ENCODE measurements at regions not wholly inside any gene's neighbourhood (a gene's known extent, or its start where the extent isn't known, plus 50 kb on each side); places are given as distances from the start of the nearest gene placed in this dataset.
"Not testable (repeated sequence)": the region's sequence is repeated elsewhere in the genome, so short reads cannot be mapped to it uniquely, and the experiment has no call there.

DNA sequence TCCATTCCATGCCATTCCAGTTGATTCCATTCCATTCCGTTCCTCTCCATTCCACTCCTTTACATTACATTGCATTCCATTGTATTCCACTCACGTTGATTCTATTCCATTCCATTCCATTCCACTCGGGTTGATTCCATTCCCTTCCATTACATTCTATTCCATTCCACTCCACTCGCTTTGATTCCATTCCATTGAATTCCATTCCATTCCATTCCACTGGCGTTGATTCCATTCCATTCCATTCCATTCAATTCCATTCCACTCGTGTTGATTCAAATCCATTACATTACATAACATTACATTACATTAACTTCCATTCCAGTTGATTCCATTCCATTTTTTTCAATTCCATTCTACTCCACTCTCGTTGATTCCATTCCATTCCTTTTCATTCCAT, 1142.8 kb downstream of the RPIA start:
- DNase-seq = no peak

DNA sequence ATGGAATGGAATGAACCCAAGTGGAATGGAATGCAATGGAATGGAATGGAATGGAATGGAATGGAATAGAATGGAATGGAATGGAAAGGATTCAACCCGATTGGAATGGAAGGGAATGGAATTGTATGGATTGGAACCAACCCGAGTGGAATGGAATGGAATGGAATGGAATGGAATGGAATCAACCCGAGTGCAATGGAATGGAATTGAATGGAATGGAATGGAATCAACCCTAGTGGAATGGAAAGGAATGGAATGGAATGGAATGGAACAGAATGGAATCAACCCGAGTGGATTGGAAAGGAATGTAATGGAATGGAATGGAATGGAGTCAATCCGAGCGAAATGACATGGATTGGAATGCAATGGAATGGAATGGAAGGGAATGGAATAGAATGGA, 1144.9 kb downstream of the RPIA start:
- DNase-seq = not testable (repeated sequence)

DNA sequence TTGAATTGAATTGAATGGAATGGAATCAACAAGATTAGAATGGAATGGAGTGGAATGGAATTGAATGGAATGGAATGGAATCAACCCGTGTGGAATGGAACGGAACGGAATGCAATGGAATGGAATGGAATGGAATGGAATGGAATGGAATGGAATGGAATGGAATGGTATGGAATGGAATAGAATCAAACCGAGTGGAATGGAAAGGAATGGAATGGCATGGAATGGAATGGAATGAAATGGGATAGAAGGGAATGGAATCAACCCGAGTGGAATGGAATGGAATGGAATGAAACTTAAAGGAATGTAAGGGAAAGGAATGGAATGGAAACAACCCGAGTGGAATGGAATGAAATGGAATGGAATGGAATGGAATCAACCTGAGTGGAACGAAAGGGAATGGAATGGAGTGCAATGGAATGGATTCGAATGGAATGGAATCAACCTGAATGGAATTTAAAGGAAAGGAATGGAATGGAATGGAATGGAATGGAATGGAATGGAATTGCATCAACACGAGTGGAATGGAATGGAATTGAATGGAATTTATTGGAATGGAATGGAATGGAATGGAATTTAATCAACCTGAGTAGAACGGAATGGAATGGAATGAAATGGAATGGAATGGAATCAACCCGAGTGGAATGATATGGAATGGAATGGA, 1146.6 kb downstream of the RPIA start:
- no peak for DNase-seq

DNA sequence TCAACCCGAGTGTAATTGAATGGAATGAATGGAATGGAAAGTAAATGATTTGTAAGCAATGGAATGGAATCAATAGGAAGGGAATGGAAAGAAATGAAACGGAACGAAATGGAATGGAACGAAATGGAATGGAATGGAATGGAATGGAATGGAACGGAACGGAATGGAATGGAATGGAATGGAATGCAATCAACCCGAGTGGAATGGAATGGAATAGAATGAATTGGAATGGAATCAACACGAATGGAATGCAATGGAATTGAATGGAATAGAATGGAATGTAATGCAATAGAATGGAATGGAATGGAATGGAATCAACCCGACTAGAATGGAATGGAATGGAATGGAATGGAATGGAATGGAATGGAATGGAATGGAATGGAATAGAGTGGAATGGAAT, 1148.7 kb downstream of the RPIA start:
- DNase-seq = not testable (repeated sequence)

DNA sequence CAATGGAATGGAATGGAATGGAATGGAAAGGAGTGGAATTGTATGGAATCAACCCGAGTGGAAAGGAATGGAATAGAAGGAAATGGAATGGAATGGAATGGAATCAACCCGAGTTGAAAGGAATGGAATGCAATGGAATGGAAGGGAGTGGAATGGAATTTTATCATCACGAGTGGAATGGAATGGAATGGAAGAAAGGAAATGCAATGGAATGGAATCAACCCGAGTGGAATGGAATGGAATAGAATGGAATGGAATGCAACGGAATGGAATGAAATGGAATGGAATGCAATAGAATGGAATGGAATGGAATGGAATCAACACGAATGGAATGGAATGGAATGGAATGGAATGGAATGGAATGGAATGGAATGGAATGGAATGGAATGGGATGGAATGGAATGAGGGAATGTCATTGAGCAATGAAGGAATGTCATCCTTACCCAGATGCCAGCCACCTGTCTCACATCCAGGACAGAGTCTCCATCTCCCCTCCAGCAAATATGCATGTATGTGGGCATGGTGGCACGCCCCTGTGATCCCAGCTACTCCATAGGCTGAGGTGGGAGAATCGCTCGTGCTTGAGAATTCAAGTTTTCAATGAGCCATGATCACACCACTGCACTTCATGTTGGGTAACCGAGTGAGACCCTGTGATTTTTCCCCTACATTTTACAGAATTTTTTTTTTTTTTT, 1149.5 kb downstream of the RPIA start:
- not testable (repeated sequence) for DNase-seq

DNA sequence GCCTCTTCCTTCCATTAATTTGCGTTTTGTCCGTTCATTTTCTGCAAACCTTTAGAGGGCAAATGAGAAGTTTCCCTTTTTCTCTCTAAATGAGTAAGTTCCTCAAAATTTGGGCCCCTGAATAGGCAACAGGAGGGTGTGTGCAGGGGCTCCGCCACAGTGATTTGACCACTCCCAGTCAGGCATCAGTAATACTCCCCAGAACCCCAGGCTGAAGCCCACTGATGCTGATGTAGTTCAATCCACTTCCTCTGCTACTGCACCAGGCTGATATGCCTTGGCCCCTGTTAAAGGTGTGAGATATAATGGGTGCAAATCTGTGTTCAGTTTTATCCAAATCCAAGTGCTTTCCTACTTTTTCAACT, 1150.0 kb downstream of the RPIA start:
- no peak for DNase-seq

DNA sequence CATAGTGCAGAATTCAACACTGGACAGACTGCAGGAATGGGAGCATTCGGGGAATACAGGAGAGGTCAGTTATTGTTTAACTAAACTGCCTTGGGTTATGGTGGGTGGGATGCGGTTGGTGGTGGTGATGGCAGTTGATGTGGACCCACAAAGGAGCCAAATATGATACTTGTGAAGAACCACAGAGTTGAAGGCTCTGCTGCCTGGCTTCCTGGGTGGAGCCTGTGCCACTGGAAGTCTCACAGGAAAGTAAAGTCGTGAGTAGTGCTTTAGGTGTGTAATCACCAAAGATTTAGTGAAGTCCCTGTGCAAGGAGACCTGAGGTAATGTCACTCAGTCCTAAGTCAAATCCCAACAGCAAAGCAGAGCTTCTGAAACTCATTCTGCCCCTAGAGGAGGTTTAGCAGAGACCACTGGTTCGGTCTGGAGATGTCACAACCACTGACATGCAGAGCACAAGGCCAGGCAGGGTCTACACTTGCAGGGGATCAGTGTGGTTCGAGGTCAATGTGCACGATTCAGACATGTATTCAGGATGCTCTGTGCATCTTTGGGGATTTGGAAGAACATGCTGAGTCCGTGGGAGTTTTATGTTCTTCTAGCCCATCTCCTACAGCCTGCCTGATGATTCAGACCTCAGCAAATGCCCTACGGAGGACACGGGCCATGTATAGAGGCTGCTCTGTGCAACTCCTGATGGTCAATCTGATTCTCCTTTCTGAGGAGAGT, 1150.9 kb downstream of the RPIA start:
- no peak for DNase-seq

DNA sequence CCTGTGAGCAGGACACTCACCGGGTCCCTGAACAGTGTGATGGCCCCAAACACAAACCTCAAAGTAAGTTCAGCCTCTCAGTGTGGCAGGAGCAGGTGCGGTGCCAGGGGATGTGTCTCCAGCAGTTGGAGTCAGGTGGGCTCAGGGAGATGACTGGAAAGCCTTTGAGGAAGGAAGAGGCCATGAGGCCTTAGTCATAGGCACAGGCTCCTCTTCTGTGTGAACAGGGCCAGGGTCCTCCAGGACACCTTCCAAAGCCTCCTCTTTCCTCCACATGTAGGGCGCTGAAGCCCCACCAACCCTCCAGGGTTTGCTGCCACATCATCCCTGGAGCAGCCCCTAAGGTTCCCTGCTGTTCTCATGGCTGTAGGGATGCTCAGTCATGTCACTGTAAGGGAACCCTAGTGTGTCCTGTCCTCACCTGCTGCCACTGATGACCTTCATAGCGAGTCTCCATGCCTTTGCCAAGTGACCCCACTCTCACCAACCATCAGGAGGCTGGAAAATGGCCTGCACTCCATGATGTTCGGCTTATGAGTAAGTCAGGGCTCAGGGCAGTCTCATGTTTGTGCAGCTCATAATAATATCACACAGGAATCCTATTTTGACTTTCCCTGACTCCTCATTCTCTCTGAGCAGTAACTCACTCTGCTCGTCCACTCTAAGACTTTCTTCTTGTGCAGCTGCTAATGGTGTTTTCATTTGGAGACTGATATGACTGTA, 1152.9 kb downstream of the RPIA start:
- DNase-seq = no peak

DNA sequence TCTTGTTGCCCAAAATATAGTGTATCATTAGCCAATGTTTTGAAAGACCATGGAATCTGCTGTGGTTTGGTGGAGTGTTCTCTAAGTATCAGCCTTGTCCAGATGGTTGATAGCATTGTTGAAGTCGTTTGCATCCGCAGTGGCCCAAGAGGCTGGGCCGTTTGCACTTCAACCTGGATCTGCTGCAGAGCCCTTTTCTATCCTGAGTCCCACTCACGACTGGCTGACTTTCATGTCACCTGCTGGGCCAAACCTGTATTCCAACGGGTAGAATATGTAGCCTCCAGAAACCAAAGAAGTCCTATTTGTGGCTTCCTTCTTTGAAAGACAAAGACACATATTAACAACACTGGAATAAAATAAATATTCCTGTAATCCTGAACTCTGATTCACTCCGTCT, 1154.1 kb downstream of the RPIA start:
- DNase-seq = no peak

DNA sequence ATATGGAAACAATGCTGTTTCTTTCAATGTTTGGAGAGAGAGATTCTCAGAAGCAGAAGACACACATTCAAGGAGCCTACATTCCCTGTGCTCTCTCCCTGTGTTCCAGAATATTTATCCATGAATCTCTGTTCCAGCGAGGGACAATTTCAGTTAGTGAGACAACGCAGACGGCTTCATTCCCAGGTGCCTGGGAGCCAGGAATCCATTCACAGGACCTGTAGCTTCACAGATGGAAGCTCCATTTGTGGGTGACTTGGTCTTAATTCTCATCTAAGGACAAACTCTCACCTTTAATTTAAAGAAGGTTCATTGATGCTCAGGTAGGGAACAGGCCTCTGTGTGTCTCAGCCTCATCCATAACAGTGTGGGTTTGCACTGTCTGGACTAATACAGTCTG, 1156.6 kb downstream of the RPIA start:
- DNase-seq = no peak

DNA sequence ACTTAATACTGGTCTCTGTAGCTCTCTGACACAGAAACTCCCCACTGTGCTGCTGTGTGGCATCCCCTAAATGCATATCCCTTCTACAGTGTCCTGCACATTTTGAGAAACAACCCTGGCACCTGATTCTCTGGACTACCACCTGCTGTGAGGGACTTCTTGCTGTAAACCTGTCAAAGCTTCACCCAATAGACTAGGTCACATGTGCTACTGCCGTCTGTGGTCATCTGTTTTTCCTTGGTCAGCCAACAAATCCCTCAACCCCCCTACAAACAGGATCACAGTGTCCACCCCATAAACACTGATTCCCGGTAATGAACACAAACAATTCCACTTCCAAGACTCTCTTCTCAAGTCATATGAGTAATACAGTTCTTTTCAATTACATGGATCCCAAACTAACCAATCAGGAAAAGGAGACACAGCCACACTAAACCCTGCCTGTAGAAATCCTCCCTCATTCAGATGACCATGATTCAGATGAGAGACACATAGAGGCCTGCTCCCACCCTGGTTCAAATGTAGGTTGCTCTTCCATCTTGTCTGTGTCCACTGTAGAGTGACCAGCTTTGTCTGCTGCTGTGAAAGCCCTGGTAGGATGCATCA, 1157.4 kb downstream of the RPIA start:
- DNase-seq = no peak

DNA sequence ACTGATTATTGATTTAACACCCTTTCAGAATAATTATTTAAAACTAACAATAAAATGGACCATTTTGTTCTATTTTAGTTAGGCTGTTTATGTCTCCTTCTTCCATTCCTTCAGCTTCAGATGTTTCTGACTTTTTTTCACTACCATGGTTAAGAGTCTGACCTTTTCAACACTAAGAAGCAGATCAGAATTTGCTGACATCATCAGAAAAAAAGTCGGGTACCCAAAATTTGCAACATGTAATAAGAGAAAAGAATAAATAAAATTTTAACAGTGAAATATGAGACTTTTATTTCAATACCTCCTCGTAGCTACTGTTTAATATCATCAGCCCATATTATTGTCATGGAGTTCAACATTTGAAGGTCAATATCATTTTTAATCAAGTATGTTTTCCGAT, 1158.3 kb downstream of the RPIA start:
- no peak for DNase-seq

DNA sequence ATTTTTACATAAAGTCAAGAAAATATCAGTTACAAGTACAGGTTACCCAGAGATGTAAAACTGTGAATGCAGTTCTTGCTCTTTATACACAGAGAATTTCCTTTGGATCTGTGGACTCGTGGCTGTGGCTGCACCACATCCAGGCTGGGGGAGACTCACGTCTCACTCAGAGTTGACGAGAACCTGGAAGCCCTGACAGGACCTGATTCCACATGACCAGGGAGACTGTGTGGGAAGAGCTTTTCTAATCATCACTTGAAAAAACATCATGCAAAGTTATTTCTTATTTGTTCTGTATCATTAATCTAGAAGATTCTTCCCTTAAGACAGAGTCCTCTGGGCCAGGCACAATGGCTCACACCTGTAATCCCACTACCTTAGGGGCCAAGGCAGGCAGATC, 1159.0 kb downstream of the RPIA start:
- no peak for DNase-seq

DNA sequence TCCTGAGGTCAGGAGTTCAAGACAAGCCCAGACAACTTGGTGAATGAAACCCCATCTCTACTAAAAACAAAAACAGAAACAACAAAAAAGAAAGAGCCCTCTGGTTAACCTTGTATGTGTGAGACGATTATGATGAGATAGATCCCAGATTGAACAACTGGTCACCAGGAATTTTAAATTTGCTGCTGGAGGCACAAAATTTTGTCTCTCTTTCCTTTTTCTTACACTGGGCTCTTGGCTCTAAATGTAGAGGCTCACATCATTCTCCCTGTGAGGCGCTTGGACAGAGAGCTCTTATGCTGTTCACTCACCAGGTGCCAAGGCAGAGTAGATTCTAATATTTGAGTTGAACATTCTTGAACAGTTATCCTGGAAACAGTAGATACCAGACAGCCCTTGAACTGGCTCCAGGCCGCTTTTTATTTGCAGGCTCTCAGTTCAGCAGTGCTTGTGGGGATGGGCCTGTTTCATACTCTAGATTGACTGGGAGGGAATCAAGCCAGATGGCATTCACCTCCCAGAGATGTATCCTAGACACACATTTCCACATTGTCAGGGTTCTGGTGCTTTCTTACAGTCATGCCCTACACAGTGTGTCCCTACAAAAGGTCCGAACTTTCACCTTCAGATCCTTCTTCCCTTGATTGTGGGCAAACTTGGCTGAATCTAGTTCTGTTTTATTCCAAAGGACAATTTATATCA, 1159.6 kb downstream of the RPIA start:
- DNase-seq = no peak

DNA sequence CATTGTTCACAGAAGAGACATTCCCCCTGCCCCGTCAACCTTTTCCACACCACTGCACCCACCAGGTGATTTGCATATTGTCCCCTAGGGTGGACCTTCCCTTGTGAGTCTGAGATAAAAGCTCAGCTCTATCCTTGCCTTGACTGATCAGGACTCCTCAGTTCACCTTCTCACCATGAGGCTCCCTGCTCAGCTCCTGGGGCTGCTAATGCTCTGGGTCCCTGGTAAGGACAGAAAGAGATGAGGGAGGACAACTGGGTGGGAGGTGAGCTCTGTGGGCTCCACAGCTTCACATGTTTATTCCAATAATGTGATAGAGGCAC, 1160.1 kb downstream of the RPIA start:
- no peak for DNase-seq

DNA sequence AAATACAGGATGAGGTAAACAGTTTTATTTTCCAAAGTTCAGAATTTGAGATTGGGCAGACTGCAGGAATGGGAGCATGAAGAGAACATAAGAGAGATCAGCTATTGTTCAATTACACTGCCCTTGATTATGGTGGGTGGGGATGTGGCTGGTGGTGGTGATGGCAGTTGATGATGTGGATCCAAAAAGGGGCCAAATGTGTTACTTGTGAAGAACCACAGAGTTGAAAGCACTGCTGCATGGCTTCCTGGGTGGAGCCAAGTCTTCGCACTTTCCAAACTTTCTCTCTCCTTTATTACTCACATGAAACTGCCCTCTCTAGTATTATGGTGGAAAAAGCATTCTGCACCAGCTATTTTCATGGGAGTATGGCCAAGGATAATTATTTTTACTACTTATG, 1162.0 kb downstream of the RPIA start:
- not testable (repeated sequence) for DNase-seq

DNA sequence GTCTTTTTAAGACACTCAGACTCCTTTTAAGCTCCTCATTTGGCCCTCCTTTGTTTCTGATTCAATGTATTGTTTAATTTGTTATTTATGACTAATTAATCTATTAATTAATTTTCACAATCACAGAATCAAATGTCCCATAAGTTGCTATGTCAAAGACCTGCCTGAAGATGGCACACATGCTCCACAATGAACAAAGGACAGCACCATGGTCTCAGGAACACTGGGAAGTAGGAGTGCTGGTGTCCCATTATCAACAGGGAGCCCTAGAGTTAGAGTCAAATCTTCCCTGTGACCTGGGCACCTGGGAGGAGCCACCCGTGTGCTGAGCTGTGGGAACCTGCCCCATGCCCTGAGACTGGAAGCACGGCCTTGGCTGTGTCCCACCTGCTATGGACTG, 1164.3 kb downstream of the RPIA start:
- not testable (repeated sequence) for DNase-seq

DNA sequence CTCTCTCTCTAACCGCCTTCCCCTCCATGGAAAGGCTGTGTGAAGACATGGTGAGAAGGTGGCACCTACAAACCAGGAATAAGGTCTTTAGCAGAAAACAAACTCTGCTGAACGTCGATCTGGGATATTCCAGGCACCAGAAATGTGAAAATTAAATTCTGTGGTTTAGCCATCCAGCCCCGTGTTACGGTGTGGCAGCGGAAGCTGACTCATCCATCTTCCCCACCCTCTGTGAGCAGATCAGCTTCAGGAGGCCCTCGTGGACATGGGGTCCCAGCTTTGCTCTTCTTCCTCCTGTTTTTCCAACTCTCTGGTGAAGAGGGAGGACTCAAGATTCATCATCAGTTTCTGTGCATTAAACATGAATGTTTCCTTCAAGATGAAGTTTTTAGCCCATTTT, 1164.8 kb downstream of the RPIA start:
- DNase-seq = not testable (repeated sequence)

DNA sequence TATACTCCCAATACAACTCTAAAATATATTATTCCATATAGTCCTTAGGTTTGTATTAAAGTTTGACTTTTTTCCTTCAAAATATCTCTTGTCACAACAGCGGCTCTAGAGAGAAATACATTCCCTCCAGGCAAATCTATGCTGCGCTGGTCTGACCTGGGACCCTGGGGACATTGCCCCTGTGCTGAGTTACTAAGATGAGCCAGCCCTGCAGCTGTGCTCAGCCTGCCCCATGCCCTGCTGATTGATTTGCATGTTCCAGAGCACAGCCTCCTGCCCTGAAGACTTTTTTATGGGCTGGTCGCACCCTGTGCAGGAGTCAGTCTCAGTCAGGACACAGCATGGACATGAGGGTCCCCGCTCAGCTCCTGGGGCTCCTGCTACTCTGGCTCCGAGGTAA, 1170.7 kb downstream of the RPIA start:
- not testable (repeated sequence) for DNase-seq

DNA sequence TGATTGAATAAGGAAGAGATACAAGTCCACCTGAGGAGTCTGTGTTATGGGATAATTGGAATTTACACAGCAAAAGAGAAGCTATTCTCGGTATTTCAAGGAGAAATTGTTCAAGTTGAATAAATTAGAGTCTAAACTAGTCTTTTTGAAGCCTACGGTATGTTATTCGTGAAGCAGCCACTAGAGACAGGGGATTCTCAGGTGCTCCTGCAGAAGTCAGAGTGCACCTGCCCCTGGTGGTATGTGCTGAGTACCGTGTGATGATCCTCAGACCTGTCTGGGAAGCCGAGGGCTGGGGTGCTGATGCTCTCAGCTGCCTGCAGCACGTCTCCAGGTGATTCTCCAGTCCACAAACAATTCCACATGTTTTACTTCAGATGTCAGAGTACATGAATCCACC, 1171.7 kb downstream of the RPIA start:
- DNase-seq = not testable (repeated sequence)

DNA sequence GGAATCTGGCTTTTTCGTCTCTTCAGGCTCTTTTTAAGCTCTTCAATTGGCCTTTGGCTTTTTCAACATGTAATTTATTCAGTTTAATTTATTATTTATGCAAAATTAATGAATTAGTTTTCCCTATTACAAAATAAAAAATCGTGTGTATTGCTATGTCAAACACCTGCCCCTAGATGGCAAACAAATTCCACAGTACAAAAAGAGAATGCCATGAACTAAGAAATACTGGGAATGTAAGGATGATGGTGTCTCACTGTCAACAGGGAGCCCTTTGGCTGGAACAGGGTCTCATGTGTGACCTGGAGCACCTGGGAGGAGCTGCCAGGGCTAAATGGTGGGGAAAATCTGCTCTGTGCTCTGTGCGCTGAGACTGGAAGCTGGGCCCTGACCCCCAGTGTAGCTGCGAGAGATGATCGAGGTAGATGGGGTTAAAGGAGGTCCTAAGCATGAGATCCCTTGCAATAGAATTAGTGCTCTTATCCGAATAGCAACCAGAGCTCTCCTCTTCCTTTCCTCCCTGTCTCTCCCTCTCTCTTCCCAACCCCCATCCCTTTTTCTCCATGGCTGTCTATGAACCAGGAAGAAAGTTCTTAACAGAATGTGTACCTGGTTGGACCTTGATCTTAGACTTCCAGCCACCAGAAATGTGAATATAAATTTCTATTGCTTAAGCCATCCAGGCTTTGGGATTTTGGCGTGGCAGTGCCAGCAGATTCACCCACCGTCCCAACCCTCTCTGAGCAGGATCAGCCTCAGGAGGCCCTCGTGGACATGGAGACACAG, 1183.5 kb downstream of the RPIA start:
- DNase-seq = not testable (repeated sequence)

DNA sequence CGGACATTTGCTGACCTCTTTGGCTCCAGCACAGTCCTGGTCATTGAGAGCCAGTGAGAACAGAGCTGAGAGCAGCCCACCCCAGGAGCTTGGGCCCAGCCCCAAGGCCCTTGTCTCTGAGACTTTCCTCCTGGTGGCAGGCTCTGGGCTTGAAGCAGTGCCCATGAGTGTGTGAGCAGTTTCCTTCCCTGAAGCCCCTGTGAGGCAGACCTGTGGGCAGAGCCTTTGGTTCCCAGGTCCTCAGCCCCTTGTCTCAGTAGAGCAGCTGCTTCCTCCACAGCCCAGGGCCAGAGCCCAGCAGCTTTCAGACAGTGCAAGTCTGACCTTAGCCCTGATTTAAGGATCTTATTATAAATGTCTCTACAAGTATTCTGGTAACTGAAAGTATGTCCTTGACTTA, 1185.0 kb downstream of the RPIA start:
- not testable (repeated sequence) for DNase-seq

Data from NCI-H526 (cell line).